HepG2 (cell line): ENCODE measurements at regions not wholly inside any gene's neighbourhood (a gene's known extent, or its start where the extent isn't known, plus 50 kb on each side); places are given as distances from the start of the nearest gene placed in this dataset.

ENCODE experiments used
- ATAC-seq: fragments of 200-7000 bp; cut with Tn5 transposase; 3 replicates; pipeline ENCODE4 v1.9.1; 2020; ENCODE audit warnings: mild to moderate bottlenecking, moderate library complexity
- BruUV-seq: library from RNA; stranded (reverse); fragments of 400-500 nt; replicated peaks from 2 replicates; lab custom pipeline; 2021; lab: Mats Ljungman, UMichigan
- CTCF ChIA-PET: fragments of 300-600 bp; formaldehyde crosslinking; extraction: SDS; loops from one replicate; lab custom pipeline; 2021; ENCODE audit warnings: low total read pairs, inconsistent platforms, low intra/inter-chr PET ratio; lab: Yijun Ruan, JAX
- POLR2A ChIA-PET: fragments of 350-600 bp; sonication (Branson Sonifier 250); formaldehyde crosslinking; loops from one replicate; lab custom pipeline; 2020; ENCODE audit warnings: antibody characterized with exemption, inconsistent platforms; lab: Yijun Ruan, JAX
- DNase-seq: peaks from one replicate; pipeline ENCODE4 v3.0.0-alpha.2; 2015; ENCODE audit warnings: low spot score
- FAIRE-seq: peaks from 3 replicates; lab custom pipeline; 2011; peaks lifted over from hg19 to GRCh38; lab: Jason Lieb, UNC
- H2AFZ ChIP-seq: one replicate; pipeline ENCODE4 v1.6.1; 2011; ENCODE audit warnings: low read length, inconsistent platforms
- H3K27ac ChIP-seq: fragments of 300-600 bp; 3 replicates; pipeline ENCODE4 v1.8.0; 2011; ENCODE audit warnings: mixed run types, mild to moderate bottlenecking, mixed read lengths, low read length, inconsistent platforms; ENCODE audit not compliant: insufficient read depth; ENCODE audit errors: extremely low read length
- H3K27me3 ChIP-seq, 2 experiments: fragments of 200-600 bp in 1 of 2; 2 replicates in 1 of 2; 3 replicates in 1 of 2; pipeline versions ENCODE4 v1.6.0 to v1.8.0; 2011; ENCODE audit warnings: low read length in 2 of 2, mild to moderate bottlenecking in 2 of 2, moderate library complexity in 2 of 2, inconsistent platforms in 1 of 2; ENCODE audit not compliant: insufficient read depth in 2 of 2, control insufficient read depth in 1 of 2
- H3K36me3 ChIP-seq, 2 experiments: fragments of 200-600 bp in 1 of 2; replicated peaks in 1 of 2; 2 replicates in 1 of 2; 3 replicates in 1 of 2; pipeline versions ENCODE4 v1.5.1 to v1.8.0; 2011; ENCODE audit warnings: low read length in 2 of 2, inconsistent platforms in 1 of 2; ENCODE audit not compliant: insufficient read depth in 2 of 2, control insufficient read depth in 1 of 2
- H3K4me1 ChIP-seq: 2 replicates; pipeline ENCODE4 v1.5.1; 2012; ENCODE audit warnings: low read length, inconsistent platforms; ENCODE audit not compliant: insufficient read depth
- H3K4me2 ChIP-seq: 2 replicates; pipeline ENCODE4 v1.6.0; 2011; ENCODE audit warnings: low read depth, low read length, inconsistent platforms
- H3K4me3 ChIP-seq, 3 experiments: fragments of 200-600 bp in 1 of 3; sonication (generic), shearing (Covaris generic) in 1 of 3; replicated peaks in 1 of 3; 2 replicates each; pipeline ENCODE4 v1.5.1; 2011 to 2016; ENCODE audit warnings: low read length in 3 of 3, inconsistent platforms in 2 of 3, low read depth in 2 of 3, mild to moderate bottlenecking in 2 of 3, control low read depth in 1 of 3, mixed read lengths in 1 of 3; ENCODE audit not compliant: insufficient read depth in 1 of 3
- H3K79me2 ChIP-seq: one replicate; pipeline ENCODE4 v1.6.1; 2011; ENCODE audit warnings: low read length, inconsistent platforms; ENCODE audit not compliant: insufficient read depth
- H3K9ac ChIP-seq: 2 replicates; pipeline ENCODE4 v1.6.0; 2011; ENCODE audit warnings: mild to moderate bottlenecking, low read depth, low read length, inconsistent platforms; ENCODE audit not compliant: insufficient read depth
- H3K9me3 ChIP-seq: 2 replicates; pipeline ENCODE4 v1.5.1; 2012; ENCODE audit warnings: mild to moderate bottlenecking, low read length
- H4K20me1 ChIP-seq: 2 replicates; pipeline ENCODE4 v1.6.0; 2011; ENCODE audit warnings: inconsistent platforms, mild to moderate bottlenecking, low read length, moderate library complexity; ENCODE audit not compliant: insufficient read depth
- HOXA3 ChIP-seq: sonication (generic); formaldehyde crosslinking; IDR thresholded peaks from 2 replicates; pipeline ENCODE4 v1.5.0; 2020; ENCODE audit warnings: missing genetic modification reagents
- KLF6 ChIP-seq: IDR thresholded peaks from 2 replicates; pipeline ENCODE4 v1.8.0; 2016; ENCODE audit warnings: missing biosample characterization, missing genetic modification reagents
- MBNL3 ChIP-seq: fragments of 250-450 bp; sonication (Bioruptor Pico); conservative IDR thresholded peaks from 2 replicates; pipeline ENCODE4 v1.8.0; 2022; ENCODE audit warnings: mild to moderate bottlenecking, inconsistent platforms
- NFYC ChIP-seq: IDR thresholded peaks from 2 replicates; pipeline ENCODE4 v1.6.1; 2016; ENCODE audit warnings: missing genetic modification reagents, missing compliant biosample characterization
- RAD51 ChIP-seq: fragments of 450-650 bp; IDR thresholded peaks from 2 replicates; pipeline ENCODE4 v1.6.1; 2016; ENCODE audit warnings: borderline replicate concordance
- SAP130 ChIP-seq: IDR thresholded peaks from 2 replicates; pipeline ENCODE4 v1.6.1; 2016; ENCODE audit warnings: low read depth
- ZNF121 ChIP-seq: sonication (generic); formaldehyde crosslinking; IDR thresholded peaks from 2 replicates; pipeline ENCODE4 v1.5.0; 2020; ENCODE audit warnings: mild to moderate bottlenecking, missing genetic modification reagents
- ZNF251 ChIP-seq: sonication (generic); formaldehyde crosslinking; IDR thresholded peaks from 2 replicates; pipeline ENCODE4 v1.9.0; 2021; ENCODE audit warnings: mild to moderate bottlenecking, missing genetic modification reagents
- ZNF512B ChIP-seq: sonication (generic); formaldehyde crosslinking; IDR thresholded peaks from 2 replicates; pipeline ENCODE4 v1.5.1; 2020; ENCODE audit warnings: missing genetic modification reagents, mild to moderate bottlenecking, borderline replicate concordance
- ZNF704 ChIP-seq: sonication (generic); formaldehyde crosslinking; IDR thresholded peaks from 2 replicates; pipeline ENCODE4 v1.8.1; 2023; ENCODE audit warnings: mild to moderate bottlenecking, inconsistent platforms, moderate library complexity, missing genetic modification reagents, borderline replicate concordance
- ZNF777 ChIP-seq: sonication (generic); formaldehyde crosslinking; IDR thresholded peaks from 2 replicates; pipeline ENCODE4 v1.4.0; 2020; ENCODE audit warnings: missing genetic modification reagents
- ZNF879 ChIP-seq: sonication (generic); formaldehyde crosslinking; IDR thresholded peaks from 2 replicates; pipeline ENCODE4 v1.8.1; 2023; ENCODE audit warnings: missing genetic modification reagents
- ZNF883 ChIP-seq: sonication (generic); formaldehyde crosslinking; IDR thresholded peaks from 2 replicates; pipeline ENCODE4 v1.5.1; 2020; ENCODE audit warnings: mild to moderate bottlenecking, missing genetic modification reagents; ENCODE audit errors: not compliant biosample characterization
- in situ Hi-C: cut with HindIII; loops from 2 replicates; pipeline ENCODE4 v1.10.0; 2017; ENCODE audit warnings: low pct_unique_long_range_greater_than_20kb; ENCODE audit not compliant: extremely low pct_ligation_motif_present
- intact Hi-C: fragments of 100-400 bp; cut with micrococcal nuclease; formaldehyde crosslinking; loops from one replicate; pipeline ENCODE4 v1.10.0; 2022; ENCODE audit not compliant: unreplicated experiment
- TF ChIP-seq, protein P1 (sequence below): sonication (generic); formaldehyde crosslinking; conservative IDR thresholded peaks from 2 replicates; pipeline ENCODE4 v1.8.0; 2022; ENCODE audit warnings: mild to moderate bottlenecking, moderate library complexity, missing genetic modification reagents

DNA sequence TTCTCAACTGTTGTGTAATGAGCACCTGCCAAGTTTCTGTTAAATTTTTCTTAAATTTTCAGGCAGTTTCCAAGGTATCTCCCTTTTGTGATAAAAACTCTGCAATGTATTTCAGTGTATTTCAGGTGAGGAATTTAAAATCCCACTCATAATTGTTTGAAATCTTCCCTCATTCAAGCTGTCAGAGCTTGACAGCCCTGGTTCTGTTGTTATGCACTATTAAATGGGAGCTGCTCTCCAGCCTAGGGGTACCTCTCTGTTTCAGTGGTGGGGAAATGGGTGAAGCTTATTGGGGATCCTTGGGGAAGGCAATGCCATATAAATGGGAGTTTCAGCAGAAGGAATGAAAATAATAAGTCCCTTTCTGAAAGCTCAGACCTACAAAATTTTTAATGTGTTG lies 178.0 kb upstream of the TMCO5A start:
- Histone ChIP-seq H3K27ac (no peak overlapping the region), H3K4me1 (no peaks in the 10 kb centered on the region), H3K79me2 (no peaks in the 10 kb centered on the region), H3K9ac (no peak overlapping the region), H3K9me3 (no peaks in the 10 kb centered on the region; the same call in 1 of the 2 replicates), H3K36me3 (no peaks in the 10 kb centered on the region), H3K4me3 (no peak overlapping the region), H3K27me3 (no peaks in the 10 kb centered on the region), H4K20me1 (no peaks in the 10 kb centered on the region), H2AFZ (no peak overlapping the region), H3K4me2 (no peak overlapping the region)
- intact Hi-C loops (no loop called here), in situ Hi-C loops (no loop called here)
- no TSS peak for BruUV-seq
- ATAC-seq (no peak), DNase-seq (no peak), FAIRE-seq (no peak)
- CTCF ChIA-PET, result no interaction called here
- POLR2A ChIA-PET, result no interaction called here
- TF ChIP-seq ZNF777 (CRISPR knock-in tag) (no peak), NFYC (CRISPR knock-in tag) (no peak), KLF6 (CRISPR knock-in tag) (no peak), MBNL3 (CRISPR knock-in tag) (no peak), ZNF704 (CRISPR knock-in tag) (no peak), ZNF121 (CRISPR knock-in tag) (no peak), HOXA3 (CRISPR knock-in tag) (no peak), SAP130 (CRISPR knock-in tag) (no peak), ZNF512B (CRISPR knock-in tag) (no peak), ZNF879 (CRISPR knock-in tag) (no peak), ZNF883 (CRISPR knock-in tag) (no peak), RAD51 (no peak), ZNF251 (CRISPR knock-in tag) (no peak)
- TF ChIP-seq, protein P1, sequence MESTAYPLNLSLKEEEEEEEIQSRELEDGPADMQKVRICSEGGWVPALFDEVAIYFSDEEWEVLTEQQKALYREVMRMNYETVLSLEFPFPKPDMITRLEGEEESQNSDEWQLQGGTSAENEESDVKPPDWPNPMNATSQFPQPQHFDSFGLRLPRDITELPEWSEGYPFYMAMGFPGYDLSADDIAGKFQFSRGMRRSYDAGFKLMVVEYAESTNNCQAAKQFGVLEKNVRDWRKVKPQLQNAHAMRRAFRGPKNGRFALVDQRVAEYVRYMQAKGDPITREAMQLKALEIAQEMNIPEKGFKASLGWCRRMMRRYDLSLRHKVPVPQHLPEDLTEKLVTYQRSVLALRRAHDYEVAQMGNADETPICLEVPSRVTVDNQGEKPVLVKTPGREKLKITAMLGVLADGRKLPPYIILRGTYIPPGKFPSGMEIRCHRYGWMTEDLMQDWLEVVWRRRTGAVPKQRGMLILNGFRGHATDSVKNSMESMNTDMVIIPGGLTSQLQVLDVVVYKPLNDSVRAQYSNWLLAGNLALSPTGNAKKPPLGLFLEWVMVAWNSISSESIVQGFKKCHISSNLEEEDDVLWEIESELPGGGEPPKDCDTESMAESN (CRISPR knock-in tag), result no peak
